Activated CD4-positive, alpha-beta T cell treated with anti-CD3 and anti-CD28 coated beads for 4 hours (primary cell): ENCODE measurements at regions not wholly inside any gene's neighbourhood (a gene's known extent, or its start where the extent isn't known, plus 50 kb on each side); places are given as distances from the start of the nearest gene placed in this dataset.
A peak's percentile ranks its signal among the peaks of the same experiment; 100 is the strongest.

Source experiments
- DNase-seq, 2 donors: peaks; one replicate each; pipeline ENCODE4 v3.0.0-alpha.2; 2020

GRCh38 chr13:31048521-31048920 lies 113.2 kb downstream of the HSPH1 start:
- no peak for DNase-seq

DNA sequence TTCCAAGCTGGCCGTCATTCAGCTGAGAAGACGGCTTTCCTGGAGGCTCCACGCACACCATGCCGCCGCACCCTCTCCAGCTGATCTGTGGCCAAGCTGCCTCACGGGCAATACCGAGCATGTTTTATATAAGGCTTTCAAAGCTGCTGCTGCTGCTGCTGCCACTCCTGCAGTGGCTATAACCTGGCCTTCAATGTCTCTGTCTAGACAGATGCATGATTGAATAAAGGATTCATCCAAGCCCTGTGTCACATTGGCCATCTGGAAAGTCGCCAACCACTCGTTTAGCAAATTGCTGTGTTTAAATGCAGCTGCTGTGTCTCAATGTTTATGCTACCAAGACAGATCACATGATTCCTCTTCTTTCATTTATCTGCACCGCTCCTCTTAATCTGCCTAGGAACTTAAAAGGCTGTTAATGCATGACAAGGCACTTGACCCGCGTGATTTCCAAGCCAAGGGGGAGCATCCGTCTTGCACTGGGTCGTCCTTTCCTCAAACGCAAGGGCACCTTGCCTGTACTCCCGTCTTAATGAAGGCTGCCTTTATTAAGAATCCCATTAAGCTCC lies 114.3 kb downstream of the TEX26 start:
- DNase-seq = no peak

GRCh38 chr13:31045286-31046081 lies 113.0 kb downstream of the TEX26 start:
- DNase-seq = peak; percentile 83 to 86

- DNase-seq = peak; percentile 79 to 85
These were observed 112.2 kb downstream of the TEX26 start for GRCh38 chr13:31044364-31045285.

DNA sequence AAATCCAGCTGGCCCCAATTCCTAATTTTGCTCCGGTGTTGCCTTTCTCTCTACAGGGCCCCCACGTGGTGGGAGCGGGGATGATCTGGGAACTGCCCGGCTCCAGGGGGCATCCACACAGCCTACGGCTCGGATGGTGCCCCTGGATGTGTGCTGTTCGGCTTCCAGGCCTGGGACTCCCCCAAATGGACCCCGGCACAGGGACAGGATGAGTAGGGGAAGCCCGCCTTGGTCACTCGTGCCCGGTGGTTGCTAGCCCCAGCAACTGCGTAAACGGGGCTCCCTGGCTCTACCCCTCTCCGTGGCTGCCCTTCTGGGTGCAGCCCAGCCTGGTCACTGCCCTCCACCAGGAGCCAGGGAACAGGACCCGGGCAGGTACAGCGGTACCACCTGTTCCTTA lies 111.5 kb downstream of the TEX26 start:
- no peak for DNase-seq

GRCh38 chr13:31042481-31043165 lies 110.2 kb downstream of the TEX26 start:
- no peak for DNase-seq

DNA sequence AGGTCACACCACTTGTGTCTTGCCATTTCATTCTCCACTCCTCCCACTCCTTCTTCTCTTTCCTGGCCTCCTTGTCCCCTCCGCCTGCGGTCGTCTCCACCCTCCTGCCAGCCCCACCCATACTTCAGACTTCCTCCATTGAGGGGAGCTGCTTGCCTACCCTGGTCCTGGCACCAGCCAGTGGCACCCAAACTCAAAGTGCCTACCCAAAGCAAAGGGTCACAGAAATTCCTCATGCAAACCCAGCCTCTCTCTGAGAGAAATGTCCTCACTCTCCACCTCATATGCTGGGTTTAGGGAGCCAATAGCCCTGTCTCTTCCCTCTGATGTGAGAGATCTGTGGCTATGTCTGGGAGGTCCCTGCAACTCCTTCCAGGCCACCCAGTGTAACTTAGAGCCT lies 109.6 kb downstream of the TEX26 start:
- no peak for DNase-seq

DNA sequence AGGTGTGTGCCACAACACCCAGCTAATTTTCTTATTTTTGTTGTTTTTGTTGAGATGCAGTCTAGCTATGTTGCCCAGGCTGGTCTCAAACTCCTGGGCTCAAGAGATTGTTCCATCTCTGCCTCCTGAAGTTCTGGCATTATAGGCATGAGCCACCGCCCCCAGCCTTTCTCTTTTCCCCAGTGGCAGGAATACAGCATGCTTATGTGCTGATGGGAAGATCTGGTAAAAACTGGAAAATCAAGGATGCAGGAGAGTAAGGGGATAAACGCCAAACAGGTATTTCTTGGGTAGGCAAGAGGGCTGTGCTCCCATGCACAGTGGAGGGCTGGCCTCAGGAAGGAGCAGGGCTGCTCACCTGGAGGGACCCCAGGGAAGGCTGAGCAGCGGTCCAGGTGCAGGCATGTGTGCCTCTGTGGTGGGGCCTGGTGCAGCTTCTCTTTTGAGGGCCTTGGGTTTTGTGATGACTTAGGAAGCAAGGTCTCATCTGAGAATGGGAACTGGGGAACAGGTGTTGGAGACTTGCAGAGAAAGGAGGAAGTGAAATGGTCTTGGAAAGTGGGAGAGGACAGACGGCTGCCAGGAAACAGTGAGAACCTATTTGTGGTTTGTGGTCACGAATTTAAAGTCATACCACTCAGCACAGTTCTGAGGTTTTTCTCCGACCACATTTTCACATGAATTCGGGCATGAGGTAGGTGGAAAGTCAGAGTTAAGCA lies 106.5 kb downstream of the TEX26 start:
- DNase-seq = peak in 1 of 2 donors; percentile 10

DNA sequence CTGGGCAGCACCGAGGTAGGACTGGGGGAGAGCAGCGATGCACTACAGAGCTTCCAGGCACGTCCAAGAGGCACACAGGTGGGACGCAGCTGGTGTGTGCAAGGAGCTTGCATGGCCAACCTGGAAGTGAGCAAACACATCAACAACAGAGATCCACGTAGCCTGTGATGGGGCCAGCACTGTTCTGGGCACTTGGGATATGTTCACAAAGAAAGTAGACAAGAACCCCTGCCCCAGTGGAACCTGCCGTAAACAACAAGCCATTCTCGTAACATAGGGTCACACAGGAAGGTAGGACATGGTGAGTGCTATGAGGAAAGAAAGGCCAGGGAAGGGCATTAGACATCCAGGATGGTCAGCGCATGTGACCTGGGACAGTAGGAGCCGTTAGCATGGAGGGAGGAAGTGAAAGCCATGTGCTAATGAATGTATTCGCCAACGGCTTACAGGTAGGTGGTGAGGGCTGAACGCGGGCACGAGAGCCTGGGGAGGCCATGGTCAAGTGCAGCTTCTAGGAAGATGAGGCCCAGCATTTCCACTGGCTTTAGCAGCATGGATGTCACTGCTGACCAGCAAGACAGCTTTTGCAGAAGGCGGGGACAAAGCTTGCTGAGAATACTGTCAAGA lies 105.5 kb downstream of the TEX26 start:
- no peak for DNase-seq

GRCh38 chr13:31036731-31037695 lies 104.6 kb downstream of the TEX26 start:
- DNase-seq = no peak

DNA sequence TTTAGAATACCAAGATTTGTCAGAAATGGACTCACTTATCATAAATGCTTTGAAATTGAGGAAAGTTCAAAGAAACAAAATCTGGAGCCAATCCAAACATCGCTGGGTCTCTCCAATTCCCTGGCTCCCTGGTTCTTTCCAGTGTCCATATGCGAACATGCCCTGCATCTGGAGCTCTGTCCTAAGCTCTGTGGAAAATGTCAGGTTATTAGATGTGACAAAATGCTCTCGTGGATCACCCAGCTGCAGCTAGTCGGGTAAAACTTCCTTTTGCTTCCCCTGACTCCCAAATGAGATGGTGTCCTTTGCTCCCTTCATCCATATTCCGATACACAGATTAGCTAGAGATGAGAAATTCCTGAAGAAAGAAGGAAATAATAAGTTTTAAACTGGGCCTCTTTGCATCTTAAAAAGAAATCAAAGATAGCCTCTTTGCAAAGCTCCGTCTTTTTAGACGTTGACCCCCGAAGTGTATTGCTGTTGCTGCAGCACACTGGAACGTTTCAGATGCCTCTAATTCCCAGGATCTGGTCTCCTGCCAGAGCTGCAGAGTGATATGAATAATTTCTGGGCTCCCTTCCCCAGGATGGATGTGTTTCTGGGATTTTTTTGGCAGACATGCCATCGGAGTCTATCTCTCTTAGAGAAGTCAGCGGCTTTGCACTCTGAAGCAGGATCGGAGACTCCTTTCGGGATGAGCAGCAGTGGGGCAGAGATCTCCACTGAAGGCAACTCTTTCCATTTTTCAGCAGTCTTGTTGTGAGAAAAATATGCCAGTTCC lies 102.9 kb downstream of the TEX26 start:
- DNase-seq = no peak

DNA sequence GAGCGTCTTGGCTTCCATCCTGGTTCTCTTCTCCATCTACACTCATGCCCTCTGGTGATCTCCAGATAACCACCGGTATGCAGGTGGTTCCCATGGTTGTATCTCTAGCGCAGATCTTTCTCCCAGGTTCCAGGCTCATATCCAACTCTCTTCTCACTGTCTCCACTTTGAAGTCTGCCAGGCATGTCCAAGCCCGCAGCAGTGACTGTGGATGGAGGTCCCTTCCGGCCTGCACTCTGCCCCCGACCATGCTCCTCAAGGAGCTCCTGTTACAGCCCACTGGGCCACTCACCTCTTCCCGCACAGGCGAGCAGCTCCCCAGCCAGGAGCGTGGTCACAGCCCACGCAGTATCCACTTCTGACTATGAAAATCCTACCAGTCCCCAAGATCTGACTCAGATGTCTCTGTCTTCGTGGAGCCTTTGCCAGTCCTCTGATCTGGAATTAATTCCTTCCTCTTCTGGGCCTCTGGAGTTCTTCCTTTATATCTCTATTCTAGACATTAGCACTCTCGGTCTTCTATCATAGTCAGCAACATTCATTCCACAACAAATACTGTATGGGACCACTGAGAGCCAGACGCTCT lies 100.2 kb downstream of the TEX26 start:
- DNase-seq = no peak

DNA sequence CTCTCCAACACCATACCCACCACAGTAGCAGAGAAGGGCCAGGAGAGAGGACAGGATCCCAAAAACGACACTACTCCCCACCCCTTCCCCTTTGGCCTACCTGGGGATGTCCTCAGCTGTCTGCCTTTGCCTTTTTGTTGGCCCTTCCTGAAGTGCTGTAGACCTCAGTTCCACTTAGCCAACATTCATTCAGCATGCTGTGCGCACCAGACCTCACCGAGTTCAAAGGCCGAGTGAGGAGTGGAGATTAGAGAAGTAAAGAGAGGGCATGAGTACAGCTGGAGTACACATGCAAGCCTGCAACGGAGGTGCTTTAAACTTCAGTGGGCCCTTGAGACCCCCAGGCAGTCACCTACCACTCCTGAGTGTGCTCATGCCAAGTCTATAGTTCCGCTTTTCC lies 99.0 kb downstream of the TEX26 start:
- DNase-seq = no peak

DNA sequence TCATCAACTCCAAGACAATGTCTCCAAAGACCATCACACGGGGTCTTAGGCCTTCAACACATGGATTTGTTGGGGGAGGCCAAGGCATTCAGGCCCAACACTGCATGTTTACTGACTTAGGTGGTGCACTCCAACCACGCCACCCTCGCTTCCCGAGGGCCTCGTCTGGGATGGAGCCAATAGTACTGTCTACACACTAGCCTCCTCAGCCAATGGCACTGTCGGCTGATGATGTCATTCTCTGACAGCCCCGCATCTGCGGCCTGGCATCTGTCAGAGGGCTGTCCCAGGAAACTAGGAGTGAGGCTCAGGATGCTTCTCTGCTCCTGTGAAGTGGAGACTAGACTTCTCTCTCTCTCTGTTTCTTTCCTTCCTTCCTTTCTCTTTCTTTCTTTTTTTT lies 96.6 kb downstream of the TEX26 start:
- DNase-seq = no peak

DNA sequence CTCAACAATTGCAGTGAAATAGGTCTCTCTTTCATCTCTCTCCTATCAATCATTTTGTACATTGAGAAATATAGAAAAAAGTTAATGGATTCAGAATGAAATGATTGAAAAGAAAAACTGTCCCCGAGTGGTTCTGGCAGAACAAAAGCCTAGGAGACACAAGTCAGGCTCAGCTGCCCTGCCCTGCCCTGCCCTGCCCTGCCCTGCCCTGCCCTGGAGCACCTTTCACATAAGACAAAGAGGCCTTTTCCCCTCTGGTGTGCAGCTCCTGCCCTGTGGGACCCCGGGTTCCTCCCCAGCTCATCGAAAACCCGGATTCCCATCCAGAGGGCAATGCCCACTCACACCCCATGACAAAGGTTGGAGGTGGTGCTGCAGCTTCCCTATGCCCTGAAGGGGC lies 94.7 kb downstream of the TEX26 start:
- no peak for DNase-seq
